Stimulated activated CD4-positive, alpha-beta T cell treated with anti-CD3 and anti-CD28 coated beads, TNF-alpha, amount 100 ng/mL, for 48 hours (primary cell): ENCODE measurements at regions not wholly inside any gene's neighbourhood (a gene's known extent, or its start where the extent isn't known, plus 50 kb on each side); places are given as distances from the start of the nearest gene placed in this dataset.

Experiments used
- DNase-seq, 3 donors: peaks; one replicate each; pipeline ENCODE4 v3.0.0-alpha.2; 2020; ENCODE audit warnings: low read depth in 3 of 3

- DNase-seq = no peak
Observed at GRCh38 chr2:122105877-122106206, 350.4 kb downstream of the TSN start.

- DNase-seq = no peak
Observed at GRCh38 chr2:122108186-122108585, 352.7 kb downstream of the TSN start.

- DNase-seq = no peak
Observed at GRCh38 chr2:122112216-122113005, 357.0 kb downstream of the TSN start.

- DNase-seq = no peak
Observed at GRCh38 chr2:122114421-122114820, 359.0 kb downstream of the TSN start.

- no peak for DNase-seq
Observed at GRCh38 chr2:122117371-122117770, 361.9 kb downstream of the TSN start.

- DNase-seq = no peak
Observed at GRCh38 chr2:122129399-122129798, 373.9 kb downstream of the TSN start.

- DNase-seq = no peak
Observed at GRCh38 chr2:122132147-122132691, 376.8 kb downstream of the TSN start.

- no peak for DNase-seq
Observed at GRCh38 chr2:122135021-122135937, 379.8 kb downstream of the TSN start.

GRCh38 chr2:122136056-122136455, 380.6 kb downstream of the TSN start:
- no peak for DNase-seq

- DNase-seq = no peak
Observed at GRCh38 chr2:122138561-122138960, 383.1 kb downstream of the TSN start.

- no peak for DNase-seq
Observed at GRCh38 chr2:122139739-122140420, 384.4 kb downstream of the TSN start.

- DNase-seq = no peak
Observed at GRCh38 chr2:122144884-122145283, 389.4 kb downstream of the TSN start.

- DNase-seq = no peak
Observed at GRCh38 chr2:122145856-122146255, 390.4 kb downstream of the TSN start.

GRCh38 chr2:122148128-122148767, 392.8 kb downstream of the TSN start:
- no peak for DNase-seq

- DNase-seq = no peak
Observed at GRCh38 chr2:122150524-122151280, 395.3 kb downstream of the TSN start.

- DNase-seq = no peak
Observed at GRCh38 chr2:122152571-122152970, 397.1 kb downstream of the TSN start.

- no peak for DNase-seq
Observed at GRCh38 chr2:122156176-122156890, 400.9 kb downstream of the TSN start.

- DNase-seq = no peak
Observed at GRCh38 chr2:122157158-122157557, 401.7 kb downstream of the TSN start.

- no peak for DNase-seq
Observed at GRCh38 chr2:122163617-122164016, 408.2 kb downstream of the TSN start.

GRCh38 chr2:122164964-122165363, 409.5 kb downstream of the TSN start:
- DNase-seq = no peak
